ENCODE measurements at regions not wholly inside any gene's neighbourhood (a gene's known extent, or its start where the extent isn't known, plus 50 kb on each side); places are given as distances from the start of the nearest gene placed in this dataset.

DNA sequence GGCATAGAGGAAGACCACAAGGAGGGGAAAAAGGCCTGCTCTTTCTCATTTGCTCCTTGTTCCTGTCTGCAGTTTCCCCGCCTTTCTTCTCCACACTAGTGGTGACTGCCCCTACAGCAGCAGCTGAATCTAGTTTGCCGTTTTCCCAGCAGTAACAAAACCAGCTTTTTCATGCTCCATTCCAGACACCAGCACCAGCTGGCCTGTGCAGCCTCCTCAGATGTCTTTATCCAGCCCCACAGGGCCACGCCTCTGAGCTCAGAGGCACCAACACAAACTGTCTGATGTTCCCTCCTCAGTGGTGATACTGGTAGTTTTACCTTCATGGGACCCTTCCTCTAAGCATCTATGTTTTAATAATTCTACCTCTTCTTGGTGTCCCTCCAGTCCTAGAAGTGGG, 70.4 kb upstream of the SLC24A3 start:
- TF ChIP-seq POLR2A (IDR thresholded peaks at IDR 0.05), result no peak
- TF ChIP-seq, protein P1, sequence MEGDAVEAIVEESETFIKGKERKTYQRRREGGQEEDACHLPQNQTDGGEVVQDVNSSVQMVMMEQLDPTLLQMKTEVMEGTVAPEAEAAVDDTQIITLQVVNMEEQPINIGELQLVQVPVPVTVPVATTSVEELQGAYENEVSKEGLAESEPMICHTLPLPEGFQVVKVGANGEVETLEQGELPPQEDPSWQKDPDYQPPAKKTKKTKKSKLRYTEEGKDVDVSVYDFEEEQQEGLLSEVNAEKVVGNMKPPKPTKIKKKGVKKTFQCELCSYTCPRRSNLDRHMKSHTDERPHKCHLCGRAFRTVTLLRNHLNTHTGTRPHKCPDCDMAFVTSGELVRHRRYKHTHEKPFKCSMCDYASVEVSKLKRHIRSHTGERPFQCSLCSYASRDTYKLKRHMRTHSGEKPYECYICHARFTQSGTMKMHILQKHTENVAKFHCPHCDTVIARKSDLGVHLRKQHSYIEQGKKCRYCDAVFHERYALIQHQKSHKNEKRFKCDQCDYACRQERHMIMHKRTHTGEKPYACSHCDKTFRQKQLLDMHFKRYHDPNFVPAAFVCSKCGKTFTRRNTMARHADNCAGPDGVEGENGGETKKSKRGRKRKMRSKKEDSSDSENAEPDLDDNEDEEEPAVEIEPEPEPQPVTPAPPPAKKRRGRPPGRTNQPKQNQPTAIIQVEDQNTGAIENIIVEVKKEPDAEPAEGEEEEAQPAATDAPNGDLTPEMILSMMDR (IDR thresholded peaks at IDR 0.05), result no peak
- H3K4me3 ChIP-seq (ENCODE audit: low read depth, poor library complexity, severe bottlenecking), result no peak overlapping the region
- WGBS, 2 donors, result 63 to 64% methylated on average over 3 of the region's 3 CpGs
- intact Hi-C loops (cut with DNase I; ENCODE audit: low total_unique reads), result no loop called here
- no peak for DNase-seq (ENCODE audit: low spot score in 2 of 2)

DNA sequence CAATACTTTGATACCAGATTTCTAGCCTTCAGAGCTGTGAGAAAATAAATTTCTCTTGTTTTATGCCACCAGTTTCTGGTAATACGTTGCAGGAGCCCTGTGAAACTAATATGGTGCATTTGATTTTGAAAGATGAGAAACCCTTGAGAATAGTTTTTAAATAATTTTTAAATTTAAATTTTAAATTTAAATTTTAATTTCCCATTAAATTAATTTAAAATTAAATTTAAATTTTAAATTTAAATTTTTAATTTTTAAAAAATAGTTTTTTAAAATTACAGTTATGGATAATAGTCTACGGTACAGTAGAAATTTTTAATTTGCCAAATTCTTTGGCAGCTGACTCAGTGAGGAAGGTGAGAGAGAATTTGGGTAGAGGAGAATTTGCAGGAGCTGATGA, 68.6 kb upstream of the SLC24A3 start:
- intact Hi-C loops (cut with DNase I; ENCODE audit: low total_unique reads), result no loop called here
- no peak overlapping the region for H3K4me3 ChIP-seq (ENCODE audit: low read depth, poor library complexity, severe bottlenecking)
- 94 to 96% methylated on average over 2 of the region's 2 CpGs for WGBS, 2 donors
- TF ChIP-seq, protein P1 (IDR thresholded peaks at IDR 0.05), result no peak
- TF ChIP-seq POLR2A (IDR thresholded peaks at IDR 0.05), result no peak
- no peak for DNase-seq (ENCODE audit: low spot score in 2 of 2)

DNA sequence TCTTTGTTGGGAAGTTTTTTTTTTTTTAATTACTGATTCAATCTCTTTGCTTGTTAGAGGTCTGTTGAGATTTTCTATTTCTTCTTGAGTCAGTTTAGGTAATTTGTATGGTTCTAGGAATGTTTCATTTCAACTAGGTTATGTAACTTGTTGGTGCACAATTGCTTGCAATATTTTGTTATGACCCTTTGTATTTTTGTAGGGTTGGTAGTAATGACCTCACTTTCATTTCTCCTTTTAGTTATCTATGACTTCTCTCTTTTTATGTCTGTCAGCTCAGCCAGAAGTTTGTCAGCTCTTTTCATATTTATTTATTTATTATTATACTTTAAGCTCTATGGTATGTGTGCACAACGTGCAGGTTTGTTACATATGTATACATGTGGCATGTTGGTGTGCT, 51.1 kb upstream of the SLC24A3 start:
- TF ChIP-seq, protein P1 (IDR thresholded peaks at IDR 0.05), result no peak
- TF ChIP-seq POLR2A (IDR thresholded peaks at IDR 0.05), result no peak
- DNase-seq (ENCODE audit: low spot score in 2 of 2), result no peak
- 100% methylated on average over 1 of the region's 1 CpG for WGBS, 2 donors
- H3K4me3 ChIP-seq (ENCODE audit: low read depth, poor library complexity, severe bottlenecking), result no peak overlapping the region
- intact Hi-C loops (cut with DNase I; ENCODE audit: low total_unique reads), result no loop called here

Data from lower leg skin (tissue), 4 donors.